ENCODE measurements at regions not wholly inside any gene's neighbourhood (a gene's known extent, or its start where the extent isn't known, plus 50 kb on each side); places are given as distances from the start of the nearest gene placed in this dataset.

GRCh38 chr6:3943331-3943765 lies 94.2 kb downstream of the FAM50B start:
- no TSS peak for BruUV-seq (replicated peaks)
- TF ChIP-seq, protein P1, sequence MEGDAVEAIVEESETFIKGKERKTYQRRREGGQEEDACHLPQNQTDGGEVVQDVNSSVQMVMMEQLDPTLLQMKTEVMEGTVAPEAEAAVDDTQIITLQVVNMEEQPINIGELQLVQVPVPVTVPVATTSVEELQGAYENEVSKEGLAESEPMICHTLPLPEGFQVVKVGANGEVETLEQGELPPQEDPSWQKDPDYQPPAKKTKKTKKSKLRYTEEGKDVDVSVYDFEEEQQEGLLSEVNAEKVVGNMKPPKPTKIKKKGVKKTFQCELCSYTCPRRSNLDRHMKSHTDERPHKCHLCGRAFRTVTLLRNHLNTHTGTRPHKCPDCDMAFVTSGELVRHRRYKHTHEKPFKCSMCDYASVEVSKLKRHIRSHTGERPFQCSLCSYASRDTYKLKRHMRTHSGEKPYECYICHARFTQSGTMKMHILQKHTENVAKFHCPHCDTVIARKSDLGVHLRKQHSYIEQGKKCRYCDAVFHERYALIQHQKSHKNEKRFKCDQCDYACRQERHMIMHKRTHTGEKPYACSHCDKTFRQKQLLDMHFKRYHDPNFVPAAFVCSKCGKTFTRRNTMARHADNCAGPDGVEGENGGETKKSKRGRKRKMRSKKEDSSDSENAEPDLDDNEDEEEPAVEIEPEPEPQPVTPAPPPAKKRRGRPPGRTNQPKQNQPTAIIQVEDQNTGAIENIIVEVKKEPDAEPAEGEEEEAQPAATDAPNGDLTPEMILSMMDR (IDR thresholded peaks at IDR 0.05) = no peak
- TF ChIP-seq SIN3A (IDR thresholded peaks at IDR 0.05; ENCODE audit: borderline replicate concordance, insufficient read depth, low read depth, low read length) (no peak), TCF7L2 (IDR thresholded peaks at IDR 0.05; ENCODE audit: low read depth, low read length) (no peak), POLR2AphosphoS5 (IDR thresholded peaks at IDR 0.05; ENCODE audit: low read depth, low read length) (no peak), REST (IDR thresholded peaks at IDR 0.05; ENCODE audit: insufficient read depth in 1 of 2, low read depth in 2 of 2, low read length in 1 of 2) (no peak)
- H3K4me1 ChIP-seq (ENCODE audit: control insufficient read depth, insufficient read depth, low read length) = no peaks in the 10 kb centered on the region
- CTCF ChIA-PET = no interaction called here
- no peak for ATAC-seq
- H3K36me3 ChIP-seq (ENCODE audit: control insufficient read depth, insufficient read depth, low read length) = no peaks in the 10 kb centered on the region
- no peak for DNase-seq (ENCODE audit: low read depth, low spot score)
- H3K4me3 ChIP-seq (ENCODE audit: low read depth in 2 of 2, low read length in 2 of 2) = no peak overlapping the region
- no peak overlapping the region for H3K27ac ChIP-seq (ENCODE audit: low read length)
- POLR2A ChIA-PET = no interaction called here
- 0 out of 2 replicates have a peak, but pooled peaks cover 3% of the 10 kb centered on the region for H3K27me3 ChIP-seq (ENCODE audit: control insufficient read depth, insufficient read depth, low read length)
- intact Hi-C loops (cut with micrococcal nuclease; ENCODE audit: unreplicated experiment) (no loop called here), in situ Hi-C loops (cut with HindIII; ENCODE audit: low pct_unique_long_range_greater_than_20kb, low sequenced_read_pairs) (no loop called here)
- no peaks in the 10 kb centered on the region for H3K9me3 ChIP-seq (ENCODE audit: control insufficient read depth, insufficient read depth, low read depth, low read length)

GRCh38 chr6:3944246-3944645 lies 95.1 kb downstream of the FAM50B start:
- CTCF ChIA-PET = no interaction called here
- intact Hi-C loops (cut with micrococcal nuclease; ENCODE audit: unreplicated experiment) = no loop called here

More at GRCh38 chr6:3944246-3944645, 95.1 kb downstream of the FAM50B start:
- no peak for DNase-seq (ENCODE audit: low read depth, low spot score)
- POLR2A ChIA-PET = no interaction called here
- Histone ChIP-seq H3K4me3 (ENCODE audit: low read depth in 2 of 2, low read length in 2 of 2) (no peak overlapping the region), H3K27me3 (ENCODE audit: control insufficient read depth, insufficient read depth, low read length) (peaks cover 5% of the 10 kb centered on the region; the same call in 1 of the 2 replicates), H3K4me1 (ENCODE audit: control insufficient read depth, insufficient read depth, low read length) (no peaks in the 10 kb centered on the region), H3K36me3 (ENCODE audit: control insufficient read depth, insufficient read depth, low read length) (no peaks in the 10 kb centered on the region), H3K27ac (ENCODE audit: low read length) (no peak overlapping the region), H3K9me3 (ENCODE audit: control insufficient read depth, insufficient read depth, low read depth, low read length) (no peaks in the 10 kb centered on the region)
- no peak for ATAC-seq
- BruUV-seq (replicated peaks) = no TSS peak
- in situ Hi-C loops (cut with HindIII; ENCODE audit: low pct_unique_long_range_greater_than_20kb, low sequenced_read_pairs) = no loop called here
- TF ChIP-seq POLR2AphosphoS5 (IDR thresholded peaks at IDR 0.05; ENCODE audit: low read depth, low read length) = no peak
- no peak for TF ChIP-seq TCF7L2 (IDR thresholded peaks at IDR 0.05; ENCODE audit: low read depth, low read length)
- TF ChIP-seq, protein P1 (IDR thresholded peaks at IDR 0.05) = no peak
- TF ChIP-seq REST (IDR thresholded peaks at IDR 0.05; ENCODE audit: insufficient read depth in 1 of 2, low read depth in 2 of 2, low read length in 1 of 2) = no peak
- TF ChIP-seq SIN3A (IDR thresholded peaks at IDR 0.05; ENCODE audit: borderline replicate concordance, insufficient read depth, low read depth, low read length) = no peak

Data from Panc1 (cell line).